Fibroblast of lung (primary cell): ENCODE measurements at regions not wholly inside any gene's neighbourhood (a gene's known extent, or its start where the extent isn't known, plus 50 kb on each side); places are given as distances from the start of the nearest gene placed in this dataset.
A peak's percentile ranks its signal among the peaks of the same experiment; 100 is the strongest.

Source experiments
- DNase-seq, 2 donors: peaks; one replicate each; pipeline versions ENCODE4 v3.0.0 to v3.0.0-alpha.2; 2010; ENCODE audit warnings: low read depth in 2 of 2
- H2AFZ ChIP-seq: 2 replicates; pipeline ENCODE4 v1.5.1; 2012; ENCODE audit warnings: low read length, control low read depth, inconsistent platforms
- H3K27ac ChIP-seq: 2 replicates; pipeline ENCODE4 v1.5.1; 2011; ENCODE audit warnings: low read length, control low read depth; ENCODE audit not compliant: insufficient read depth
- H3K27me3 ChIP-seq: 2 replicates; pipeline ENCODE4 v1.5.1; 2011; ENCODE audit warnings: mild to moderate bottlenecking, low read length; ENCODE audit not compliant: control insufficient read depth, insufficient read depth
- H3K36me3 ChIP-seq: 2 replicates; pipeline ENCODE4 v1.5.1; 2011; ENCODE audit warnings: low read length; ENCODE audit not compliant: control insufficient read depth, insufficient read depth
- H3K4me1 ChIP-seq: 2 replicates; pipeline ENCODE4 v1.5.1; 2011; ENCODE audit warnings: low read length; ENCODE audit not compliant: control insufficient read depth, insufficient read depth; ENCODE audit errors: extremely low read depth
- H3K4me2 ChIP-seq: 2 replicates; pipeline ENCODE4 v1.5.1; 2011; ENCODE audit warnings: low read length, control low read depth; ENCODE audit not compliant: insufficient read depth; ENCODE audit errors: extremely low read depth
- H3K4me3 ChIP-seq, 4 experiments: fragments of 200-600 bp in 1 of 4; sonication (generic) in 1 of 4; replicated peaks in 1 of 4; 2 replicates each; pipeline ENCODE4 v1.5.1; 2011 to 2016; ENCODE audit warnings: low read length in 4 of 4, low read depth in 3 of 4, mild to moderate bottlenecking in 3 of 4, control low read depth in 2 of 4, inconsistent platforms in 1 of 4, mixed read lengths in 1 of 4; ENCODE audit not compliant: insufficient read depth in 1 of 4; ENCODE audit errors: control extremely low read depth in 1 of 4
- H3K79me2 ChIP-seq: 2 replicates; pipeline ENCODE4 v1.5.1; 2012; ENCODE audit warnings: mild to moderate bottlenecking, low read length, inconsistent platforms; ENCODE audit not compliant: control insufficient read depth, insufficient read depth
- H3K9ac ChIP-seq: 2 replicates; pipeline ENCODE4 v1.5.1; 2011; ENCODE audit warnings: mild to moderate bottlenecking, low read length, control low read depth; ENCODE audit not compliant: insufficient read depth
- H3K9me3 ChIP-seq: 2 replicates; pipeline ENCODE4 v1.5.1; 2012; ENCODE audit warnings: low read depth, low read length; ENCODE audit not compliant: control insufficient read depth, insufficient read depth
- H4K20me1 ChIP-seq: 2 replicates; pipeline ENCODE4 v1.5.1; 2011; ENCODE audit warnings: low read length; ENCODE audit not compliant: control insufficient read depth, insufficient read depth; ENCODE audit errors: extremely low read depth
- CTCF ChIP-seq, 2 donors: IDR thresholded peaks in 1 of 2; conservative IDR thresholded peaks in 1 of 2; 1 replicate in 1 of 2; 2 replicates in 1 of 2; pipeline ENCODE4 v1.5.1; 2011 to 2012; ENCODE audit warnings: low read length in 2 of 2, control low read depth in 1 of 2, inconsistent platforms in 1 of 2, low read depth in 1 of 2, mild to moderate bottlenecking in 1 of 2
- EZH2 ChIP-seq: IDR thresholded peaks from 2 replicates; pipeline ENCODE4 v1.5.1; 2012; ENCODE audit warnings: low read length, control low read depth, mild to moderate bottlenecking; ENCODE audit errors: missing control alignments

DNA sequence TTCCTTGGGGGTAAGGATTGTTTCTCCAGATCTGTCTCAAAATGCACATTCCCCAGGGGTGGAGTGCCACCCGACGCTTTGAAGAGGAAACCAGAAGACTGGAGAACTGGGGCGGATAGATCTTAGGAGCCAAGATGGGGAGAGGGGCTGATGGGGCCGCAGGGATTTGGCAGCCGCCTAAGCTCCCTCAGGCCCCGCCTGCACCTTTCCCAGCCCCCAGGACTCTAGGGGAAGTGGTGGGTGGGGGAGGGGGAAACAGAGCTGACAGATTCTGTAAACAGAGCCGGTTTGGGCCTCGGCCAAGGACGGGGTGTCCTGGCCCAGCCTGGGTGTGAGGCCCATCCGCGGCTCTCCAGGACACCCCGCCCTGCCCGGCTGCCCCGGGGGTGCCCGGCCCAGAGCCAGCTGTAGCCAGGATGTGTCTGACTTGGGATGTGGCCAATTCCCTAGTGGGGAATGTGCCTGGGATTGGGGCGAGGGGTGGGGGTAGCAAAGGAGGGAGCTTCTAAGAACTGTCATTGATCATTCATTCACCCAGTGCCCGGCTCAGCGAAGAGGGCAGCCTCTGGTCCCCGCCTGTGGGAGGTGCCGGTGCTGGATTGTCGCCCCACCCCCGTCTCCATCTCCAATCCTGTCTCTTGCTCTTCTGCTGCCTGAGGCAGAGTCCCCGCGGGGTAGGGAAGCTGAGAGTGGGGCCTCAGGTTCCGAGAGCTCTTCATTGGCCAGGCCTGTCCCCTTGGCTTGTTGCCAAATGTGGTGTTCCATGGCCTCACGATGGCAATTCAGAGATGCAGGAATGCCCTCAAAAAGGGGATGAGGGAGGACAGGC is 54.8 kb upstream of the CDKN2AIPNL start:
- Histone ChIP-seq H4K20me1 (no peaks in the 10 kb centered on the region), H3K9me3 (no peaks in the 10 kb centered on the region), H2AFZ (no peak overlapping the region), H3K4me1 (peaks cover 2% of the 10 kb centered on the region), H3K9ac (peak overlapping the region; percentile 46), H3K27ac (peak overlapping the region; percentile 88), H3K4me3 (peak overlapping the region; percentile 20 to 56 (median 42)), H3K36me3 (no peaks in the 10 kb centered on the region), H3K79me2 (no peaks in the 10 kb centered on the region), H3K4me2 (peak overlapping the region; percentile 61), H3K27me3 (no peaks in the 10 kb centered on the region)
- no peak for TF ChIP-seq EZH2
- no peak for TF ChIP-seq CTCF (conservative IDR thresholded peaks at IDR 0.05 in 1 of 2, IDR thresholded peaks at IDR 0.05 in 1 of 2; ENCODE audit: low read depth in 1 of 2, low read length in 2 of 2)
- peak; percentile 73 to 97 for DNase-seq

DNA sequence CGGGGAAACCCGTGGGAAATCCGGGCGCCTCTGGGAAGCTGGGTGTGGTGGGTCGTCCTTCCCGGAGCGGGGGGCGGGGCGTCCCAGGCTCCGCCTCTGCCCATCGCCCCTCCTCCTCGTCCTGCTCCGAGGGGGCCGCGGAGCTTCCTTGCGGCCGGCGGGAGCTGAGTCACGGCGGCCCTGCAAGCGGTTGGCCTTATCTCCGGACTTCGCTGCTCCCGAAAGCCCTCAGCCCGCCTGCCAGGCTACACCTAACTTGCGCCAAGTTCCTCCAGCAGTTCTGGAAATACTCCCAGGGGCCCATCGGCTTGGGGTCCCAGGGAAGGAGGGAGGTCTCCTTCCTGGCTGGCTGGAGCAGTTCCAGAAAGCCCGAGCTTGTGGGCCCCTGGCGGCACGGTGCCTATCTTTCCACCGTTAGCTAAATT is 54.1 kb upstream of the CDKN2AIPNL start:
- peak; percentile 93 to 96 for DNase-seq
- Histone ChIP-seq H3K4me2 (peak overlapping the region; percentile 61), H3K4me3 (peak overlapping the region; percentile 20 to 56 (median 42)), H3K27me3 (no peaks in the 10 kb centered on the region), H3K36me3 (no peaks in the 10 kb centered on the region), H3K27ac (peak overlapping the region; percentile 88), H3K4me1 (peaks cover 2% of the 10 kb centered on the region), H4K20me1 (no peaks in the 10 kb centered on the region), H3K9me3 (no peaks in the 10 kb centered on the region), H2AFZ (no peak overlapping the region), H3K79me2 (no peaks in the 10 kb centered on the region), H3K9ac (peak overlapping the region; percentile 46)
- TF ChIP-seq CTCF (conservative IDR thresholded peaks at IDR 0.05 in 1 of 2, IDR thresholded peaks at IDR 0.05 in 1 of 2; ENCODE audit: low read depth in 1 of 2, low read length in 2 of 2) (no peak), EZH2 (no peak)

- Histone ChIP-seq H3K27ac (peak overlapping the region; percentile 88), H3K4me3 (peak overlapping the region in 1 of 4 experiments; percentile 20), H2AFZ (peak overlapping the region; percentile 54), H3K79me2 (no peaks in the 10 kb centered on the region), H3K9ac (no peak overlapping the region), H3K27me3 (no peaks in the 10 kb centered on the region), H3K4me2 (peak overlapping the region; percentile 61), H3K9me3 (no peaks in the 10 kb centered on the region), H3K36me3 (no peaks in the 10 kb centered on the region), H3K4me1 (peaks cover 2% of the 10 kb centered on the region), H4K20me1 (no peaks in the 10 kb centered on the region)
- no peak for TF ChIP-seq CTCF (conservative IDR thresholded peaks at IDR 0.05 in 1 of 2, IDR thresholded peaks at IDR 0.05 in 1 of 2; ENCODE audit: low read depth in 1 of 2, low read length in 2 of 2)
- TF ChIP-seq EZH2, result no peak
- no peak for DNase-seq
These were observed 53.5 kb upstream of the CDKN2AIPNL start for GRCh38 chr5:134464988-134465815.
